ENCODE measurements at regions not wholly inside any gene's neighbourhood (a gene's known extent, or its start where the extent isn't known, plus 50 kb on each side); places are given as distances from the start of the nearest gene placed in this dataset.

DNA sequence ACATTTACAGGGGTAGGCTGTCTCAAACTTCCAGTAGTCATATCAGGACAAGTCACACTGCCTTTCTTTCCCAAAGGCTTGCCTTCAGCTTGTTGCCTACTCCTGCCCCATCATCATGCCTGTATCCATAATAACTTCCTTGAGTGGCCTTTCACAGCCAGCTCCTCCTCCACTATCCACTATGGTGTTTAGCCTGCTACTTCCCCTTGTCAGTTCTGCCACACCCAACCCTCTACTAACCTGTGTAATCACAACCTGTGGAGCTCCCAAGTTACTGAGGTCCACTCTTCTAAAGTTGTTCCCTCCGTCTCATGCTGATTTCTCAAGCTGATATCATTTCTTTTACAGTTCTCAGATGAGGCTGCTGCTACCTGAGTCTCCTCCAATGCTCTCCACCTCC is 159.9 kb downstream of the BMP4 start:
- no peaks in the 10 kb centered on the region for H3K9me3 ChIP-seq
- no peak overlapping the region for H3K9ac ChIP-seq
- H3K27ac ChIP-seq (ENCODE audit: low read depth in 2 of 2, low read length in 1 of 2), result no peak overlapping the region
- H3K4me1 ChIP-seq (ENCODE audit: control insufficient read depth in 1 of 2, insufficient read depth in 2 of 2, low read depth in 1 of 2, low read length in 1 of 2), result no peaks in the 10 kb centered on the region
- ChIA-PET POLR2A (no interaction called here), CTCF (no interaction called here)
- no peaks in the 10 kb centered on the region for H3K36me3 ChIP-seq (replicated peaks in 1 of 2; ENCODE audit: control insufficient read depth in 1 of 2, insufficient read depth in 2 of 2, low read length in 1 of 2)
- H3K4me2 ChIP-seq, result no peak overlapping the region
- no peaks in the 10 kb centered on the region for H3K27me3 ChIP-seq (ENCODE audit: insufficient read depth)
- no peak overlapping the region for H2AFZ ChIP-seq (ENCODE audit: low read depth)
- no peak overlapping the region for H3K4me3 ChIP-seq (ENCODE audit: low read depth in 2 of 2, low read length in 1 of 2)
- DNase-seq, result no peak
- H4K20me1 ChIP-seq (ENCODE audit: insufficient read depth), result no peaks in the 10 kb centered on the region
- 6% methylated on average over 1 of the region's 1 CpG for WGBS (ENCODE audit: low lambda C conversion rate)
- H3K79me2 ChIP-seq (ENCODE audit: insufficient read depth), result no peaks in the 10 kb centered on the region
- no peaks in the 10 kb centered on the region for H3F3A ChIP-seq (replicated peaks; ENCODE audit: insufficient read depth)
- H3K9me2 ChIP-seq, result no peaks in the 10 kb centered on the region
- TF ChIP-seq SIN3A (IDR thresholded peaks at IDR 0.05; ENCODE audit: borderline replicate concordance, low read depth, low read length) (no peak), FOXM1 (IDR thresholded peaks at IDR 0.05; ENCODE audit: low read depth) (no peak), NRF1 (IDR thresholded peaks at IDR 0.05; ENCODE audit: low read depth, low read length) (no peak), FOSL2 (IDR thresholded peaks at IDR 0.05; ENCODE audit: borderline replicate concordance, low read depth) (no peak), GATA2 (CRISPR knock-in tag; IDR thresholded peaks at IDR 0.05) (no peak), MXI1 (IDR thresholded peaks at IDR 0.05; ENCODE audit: low read depth, low read length) (no peak), TEAD4 (IDR thresholded peaks at IDR 0.05; ENCODE audit: borderline replicate concordance, insufficient read depth) (no peak)
- TF ChIP-seq, protein P1, sequence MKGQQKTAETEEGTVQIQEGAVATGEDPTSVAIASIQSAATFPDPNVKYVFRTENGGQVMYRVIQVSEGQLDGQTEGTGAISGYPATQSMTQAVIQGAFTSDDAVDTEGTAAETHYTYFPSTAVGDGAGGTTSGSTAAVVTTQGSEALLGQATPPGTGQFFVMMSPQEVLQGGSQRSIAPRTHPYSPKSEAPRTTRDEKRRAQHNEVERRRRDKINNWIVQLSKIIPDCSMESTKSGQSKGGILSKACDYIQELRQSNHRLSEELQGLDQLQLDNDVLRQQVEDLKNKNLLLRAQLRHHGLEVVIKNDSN (IDR thresholded peaks at IDR 0.05; ENCODE audit: borderline replicate concordance, low read depth), result no peak
- TF ChIP-seq, protein P2, sequence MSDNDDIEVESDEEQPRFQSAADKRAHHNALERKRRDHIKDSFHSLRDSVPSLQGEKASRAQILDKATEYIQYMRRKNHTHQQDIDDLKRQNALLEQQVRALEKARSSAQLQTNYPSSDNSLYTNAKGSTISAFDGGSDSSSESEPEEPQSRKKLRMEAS (IDR thresholded peaks at IDR 0.05; ENCODE audit: low read depth), result no peak
- TF ChIP-seq, protein P3, sequence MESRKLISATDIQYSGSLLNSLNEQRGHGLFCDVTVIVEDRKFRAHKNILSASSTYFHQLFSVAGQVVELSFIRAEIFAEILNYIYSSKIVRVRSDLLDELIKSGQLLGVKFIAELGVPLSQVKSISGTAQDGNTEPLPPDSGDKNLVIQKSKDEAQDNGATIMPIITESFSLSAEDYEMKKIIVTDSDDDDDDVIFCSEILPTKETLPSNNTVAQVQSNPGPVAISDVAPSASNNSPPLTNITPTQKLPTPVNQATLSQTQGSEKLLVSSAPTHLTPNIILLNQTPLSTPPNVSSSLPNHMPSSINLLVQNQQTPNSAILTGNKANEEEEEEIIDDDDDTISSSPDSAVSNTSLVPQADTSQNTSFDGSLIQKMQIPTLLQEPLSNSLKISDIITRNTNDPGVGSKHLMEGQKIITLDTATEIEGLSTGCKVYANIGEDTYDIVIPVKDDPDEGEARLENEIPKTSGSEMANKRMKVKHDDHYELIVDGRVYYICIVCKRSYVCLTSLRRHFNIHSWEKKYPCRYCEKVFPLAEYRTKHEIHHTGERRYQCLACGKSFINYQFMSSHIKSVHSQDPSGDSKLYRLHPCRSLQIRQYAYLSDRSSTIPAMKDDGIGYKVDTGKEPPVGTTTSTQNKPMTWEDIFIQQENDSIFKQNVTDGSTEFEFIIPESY (IDR thresholded peaks at IDR 0.05; ENCODE audit: borderline replicate concordance, low read depth), result no peak
- TF ChIP-seq, protein P4, sequence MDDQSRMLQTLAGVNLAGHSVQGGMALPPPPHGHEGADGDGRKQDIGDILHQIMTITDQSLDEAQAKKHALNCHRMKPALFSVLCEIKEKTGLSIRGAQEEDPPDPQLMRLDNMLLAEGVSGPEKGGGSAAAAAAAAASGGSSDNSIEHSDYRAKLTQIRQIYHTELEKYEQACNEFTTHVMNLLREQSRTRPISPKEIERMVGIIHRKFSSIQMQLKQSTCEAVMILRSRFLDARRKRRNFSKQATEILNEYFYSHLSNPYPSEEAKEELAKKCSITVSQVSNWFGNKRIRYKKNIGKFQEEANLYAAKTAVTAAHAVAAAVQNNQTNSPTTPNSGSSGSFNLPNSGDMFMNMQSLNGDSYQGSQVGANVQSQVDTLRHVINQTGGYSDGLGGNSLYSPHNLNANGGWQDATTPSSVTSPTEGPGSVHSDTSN (IDR thresholded peaks at IDR 0.05), result no peak

DNA sequence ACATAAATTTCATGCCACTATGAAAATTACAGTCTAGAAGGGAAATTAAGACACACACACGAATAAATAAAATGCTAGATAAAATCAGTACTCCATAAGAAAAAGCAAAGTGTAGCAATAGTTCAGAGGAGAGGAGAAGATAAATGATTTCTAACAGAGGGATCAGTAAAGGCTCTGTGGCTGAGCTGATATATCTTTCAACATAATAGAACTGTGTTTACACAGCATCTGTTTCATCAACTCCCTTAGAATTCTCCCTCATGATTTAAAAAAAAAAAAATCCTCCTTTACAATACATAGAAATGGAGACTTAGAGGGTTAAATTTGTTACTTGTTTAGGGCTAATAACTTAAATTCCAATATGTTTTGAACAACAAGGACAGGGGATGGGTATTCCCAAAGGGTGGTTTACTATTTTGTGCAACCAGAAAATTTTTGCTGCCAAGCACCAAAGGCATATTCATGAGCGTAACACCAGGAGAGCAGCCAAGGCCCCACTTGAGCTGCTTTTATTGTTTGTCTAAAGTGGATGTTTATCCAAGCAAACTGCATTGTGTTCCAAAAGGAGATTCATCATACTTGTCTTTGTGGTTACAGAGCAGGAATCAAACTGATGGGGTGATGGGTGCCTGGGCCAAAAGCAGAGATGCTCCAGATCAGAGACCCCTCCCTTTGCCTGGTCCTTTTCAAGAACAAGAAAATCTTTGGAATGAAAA is 162.7 kb downstream of the BMP4 start:
- H3K36me3 ChIP-seq (replicated peaks in 1 of 2; ENCODE audit: control insufficient read depth in 1 of 2, insufficient read depth in 2 of 2, low read length in 1 of 2), result no peaks in the 10 kb centered on the region
- no peaks in the 10 kb centered on the region for H3K79me2 ChIP-seq (ENCODE audit: insufficient read depth)
- H3K9ac ChIP-seq, result no peak overlapping the region
- H3K9me3 ChIP-seq, result no peaks in the 10 kb centered on the region
- no peaks in the 10 kb centered on the region for H3K27me3 ChIP-seq (ENCODE audit: insufficient read depth)
- no peaks in the 10 kb centered on the region for H3K9me2 ChIP-seq
- 0% methylated on average over 2 of the region's 2 CpGs for WGBS (ENCODE audit: low lambda C conversion rate)
- DNase-seq, result no peak
- H3K4me2 ChIP-seq, result no peak overlapping the region
- TF ChIP-seq JUND (IDR thresholded peaks at IDR 0.05) (no peak), RCOR1 (IDR thresholded peaks at IDR 0.05; ENCODE audit: low read length) (no peak), RXRA (IDR thresholded peaks at IDR 0.05; ENCODE audit: borderline replicate concordance, low read depth) (no peak), EZH2phosphoT487 (IDR thresholded peaks at IDR 0.05; ENCODE audit: borderline replicate concordance, low read depth) (no peak), FOXM1 (IDR thresholded peaks at IDR 0.05; ENCODE audit: low read depth) (no peak)
- TF ChIP-seq, protein P4 (IDR thresholded peaks at IDR 0.05), result no peak
- no peak overlapping the region for H3K4me3 ChIP-seq (ENCODE audit: low read depth in 2 of 2, low read length in 1 of 2)
- no peaks in the 10 kb centered on the region for H3F3A ChIP-seq (replicated peaks; ENCODE audit: insufficient read depth)
- POLR2A ChIA-PET, result no interaction called here
- H3K4me1 ChIP-seq (ENCODE audit: control insufficient read depth in 1 of 2, insufficient read depth in 2 of 2, low read depth in 1 of 2, low read length in 1 of 2), result no peaks in the 10 kb centered on the region
- no peak overlapping the region for H2AFZ ChIP-seq (ENCODE audit: low read depth)
- H4K20me1 ChIP-seq (ENCODE audit: insufficient read depth), result no peaks in the 10 kb centered on the region
- CTCF ChIA-PET, result interaction anchor here (2.0 kb wide), 1 partner anchor 554 kb away, joined by 6 read pairs; no protein-coding TSS in a partner anchor
- no peak overlapping the region for H3K27ac ChIP-seq (ENCODE audit: low read depth in 2 of 2, low read length in 1 of 2)
